C4-2B (cell line): ENCODE measurements at regions not wholly inside any gene's neighbourhood (a gene's known extent, or its start where the extent isn't known, plus 50 kb on each side); places are given as distances from the start of the nearest gene placed in this dataset.

Source experiments
- CTCF ChIP-seq: fragments of 450-650 bp; conservative IDR thresholded peaks from 2 replicates; pipeline ENCODE4 v1.5.1; 2017; ENCODE audit warnings: mild to moderate bottlenecking
- ZFX ChIP-seq: fragments of 450-650 bp; IDR thresholded peaks from 2 replicates; pipeline ENCODE4 v1.6.1; 2017

DNA sequence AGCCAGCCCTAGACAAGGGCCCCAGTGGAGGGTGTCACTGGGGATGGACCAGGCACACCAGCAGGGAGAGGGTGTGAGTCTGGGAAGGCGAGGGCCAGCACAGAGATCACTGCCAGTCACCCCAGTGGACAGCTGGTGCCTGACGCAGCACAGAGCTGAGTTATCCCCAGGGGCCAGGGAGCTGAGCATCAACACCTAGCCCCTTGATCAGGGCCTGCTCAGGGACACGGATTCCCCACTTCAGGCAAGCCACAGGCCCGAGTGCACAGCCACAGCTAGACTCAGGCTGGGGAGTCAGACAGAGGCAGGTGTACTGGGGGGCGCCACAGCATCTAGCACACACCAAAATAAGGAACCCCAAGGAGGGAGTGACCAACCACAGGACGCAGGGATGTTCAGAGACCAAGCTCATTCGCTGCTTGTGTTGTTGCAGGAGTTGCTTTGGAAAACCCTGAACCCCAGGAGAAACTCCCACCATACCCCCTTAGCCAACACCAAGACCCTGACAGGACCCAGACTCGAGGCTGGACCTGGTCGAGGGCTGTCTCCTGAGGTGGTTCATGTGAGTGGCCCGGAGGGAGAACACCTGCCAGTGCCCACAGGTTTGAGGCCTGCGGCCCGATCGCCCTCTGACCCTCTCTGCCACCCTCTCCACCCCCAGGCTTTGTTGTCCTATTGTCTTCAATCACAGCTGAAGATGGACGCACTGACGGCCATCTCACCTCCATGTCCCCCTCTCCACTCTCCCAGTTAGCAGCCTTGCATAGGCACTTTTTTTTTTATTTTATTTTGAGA lies 146.8 kb downstream of the TPRA1 start:
- TF ChIP-seq CTCF (no peak), ZFX (no peak)
